Stimulated activated naive CD4-positive, alpha-beta T cell treated with Interleukin-2 at 50 U/mL for 16 hours (primary cell): ENCODE measurements at regions not wholly inside any gene's neighbourhood (a gene's known extent, or its start where the extent isn't known, plus 50 kb on each side); places are given as distances from the start of the nearest gene placed in this dataset.

Source experiments
- DNase-seq: peaks from one replicate; lab custom pipeline; 2025; lab: John Stamatoyannopoulos, UW

DNA sequence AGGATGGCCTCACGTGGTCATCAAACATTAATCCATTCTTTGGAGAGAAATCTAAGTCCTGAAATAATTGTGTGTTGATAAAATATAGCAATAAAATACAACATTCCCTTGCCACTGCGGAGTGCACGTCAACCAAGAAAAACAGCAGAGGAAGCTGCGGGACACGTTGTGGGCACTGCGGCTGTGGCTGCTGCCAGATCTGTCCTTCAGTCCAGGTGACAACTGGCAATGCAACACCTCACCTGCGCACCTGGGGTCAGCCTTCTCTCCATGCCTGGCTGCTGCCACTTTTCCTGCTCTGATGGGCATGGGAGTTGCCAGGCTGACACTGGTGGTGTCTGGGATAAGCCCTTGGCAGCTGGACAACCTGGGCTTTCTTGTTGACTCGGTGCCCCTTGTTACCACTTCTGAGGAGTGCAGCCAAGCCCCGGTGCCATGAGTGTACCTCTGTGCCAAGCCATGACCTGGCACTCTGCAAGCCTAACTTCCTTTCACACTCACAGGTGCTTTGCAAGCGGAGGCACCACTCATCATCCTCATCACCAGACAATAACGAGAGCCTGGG, 251.6 kb upstream of the TSHZ3 start:
- no peak for DNase-seq

DNA sequence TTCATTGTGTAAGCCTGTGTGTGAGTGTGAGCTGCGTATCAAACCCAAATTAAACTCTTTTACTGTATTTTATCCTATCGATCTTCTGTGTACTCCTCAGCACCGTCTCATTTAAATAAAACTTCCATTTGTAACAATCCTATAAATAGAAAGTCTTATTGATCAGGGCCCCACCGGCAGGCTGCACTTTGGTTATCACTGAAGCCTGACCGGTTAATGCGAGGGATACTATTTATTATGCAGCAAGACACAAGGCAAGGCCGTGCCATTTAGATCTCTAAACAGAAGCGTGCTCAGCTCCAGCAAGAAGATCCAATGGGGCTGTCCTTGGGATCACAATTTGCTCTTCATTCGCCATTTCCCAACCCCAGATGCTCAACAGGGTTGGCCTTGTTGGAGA, 252.6 kb upstream of the TSHZ3 start:
- DNase-seq: no peak

DNA sequence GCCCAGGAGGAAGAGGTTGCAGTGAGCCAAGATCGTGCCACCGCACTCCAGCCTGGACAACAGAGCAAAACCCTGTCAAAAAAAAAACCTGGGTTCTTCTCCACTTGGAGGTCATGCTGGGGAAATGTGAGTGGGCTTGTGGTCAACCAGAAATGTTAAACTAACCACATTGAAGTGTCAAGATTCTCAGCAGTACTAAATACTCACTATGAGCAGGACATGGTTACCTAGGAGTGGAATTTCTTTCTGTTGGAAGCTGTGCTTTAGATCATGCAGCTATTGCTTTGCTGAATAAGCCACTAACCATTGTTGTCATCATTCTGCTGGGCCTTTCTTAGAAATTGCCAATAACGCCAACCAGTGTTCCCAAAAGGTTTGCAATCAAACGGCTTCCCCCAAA, 253.3 kb upstream of the TSHZ3 start:
- DNase-seq: no peak

DNA sequence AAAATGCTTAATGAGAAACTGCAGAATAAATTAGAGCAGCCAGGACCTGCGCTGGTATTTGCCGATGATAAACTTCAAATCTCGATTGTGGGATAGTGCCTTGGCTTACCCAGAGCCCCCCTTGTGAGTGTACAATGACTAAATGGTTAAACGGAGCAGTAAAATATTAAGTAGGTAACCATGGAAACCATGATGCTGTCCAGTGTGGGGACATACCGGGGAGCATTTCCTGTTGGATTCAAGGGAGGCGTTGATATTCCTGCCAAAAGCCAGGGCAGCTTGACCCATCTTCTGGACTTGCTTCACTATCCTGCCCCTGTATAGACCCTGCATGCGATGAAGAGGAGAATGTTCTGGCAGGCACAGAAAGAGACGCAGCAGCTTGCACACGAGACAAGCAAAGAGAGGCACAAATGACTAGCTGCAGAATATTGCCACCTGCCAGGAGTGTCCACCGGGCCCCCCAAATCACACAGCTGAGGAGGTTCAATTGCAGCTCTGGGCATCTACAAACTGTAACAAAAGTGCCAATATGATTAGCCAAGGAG, 255.3 kb upstream of the TSHZ3 start:
- no peak for DNase-seq

DNA sequence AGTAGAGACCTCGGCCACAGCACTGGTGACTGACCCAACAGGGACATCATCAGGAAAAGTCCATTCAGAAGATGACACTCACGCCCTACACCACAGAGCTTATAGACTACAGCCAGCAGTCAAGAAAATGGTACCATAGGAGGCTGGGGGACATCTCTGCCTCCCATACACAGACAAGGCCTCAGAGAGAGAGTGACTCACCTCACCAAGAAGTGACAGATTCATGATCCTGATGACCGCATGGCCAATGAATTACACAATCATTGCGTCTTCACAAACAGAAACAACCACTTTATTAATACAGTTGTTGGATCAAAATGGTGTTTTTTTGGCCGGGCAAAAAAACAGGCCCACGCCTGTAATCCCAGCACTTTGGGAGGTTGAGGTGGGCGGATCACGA, 260.8 kb upstream of the TSHZ3 start:
- DNase-seq: no peak

DNA sequence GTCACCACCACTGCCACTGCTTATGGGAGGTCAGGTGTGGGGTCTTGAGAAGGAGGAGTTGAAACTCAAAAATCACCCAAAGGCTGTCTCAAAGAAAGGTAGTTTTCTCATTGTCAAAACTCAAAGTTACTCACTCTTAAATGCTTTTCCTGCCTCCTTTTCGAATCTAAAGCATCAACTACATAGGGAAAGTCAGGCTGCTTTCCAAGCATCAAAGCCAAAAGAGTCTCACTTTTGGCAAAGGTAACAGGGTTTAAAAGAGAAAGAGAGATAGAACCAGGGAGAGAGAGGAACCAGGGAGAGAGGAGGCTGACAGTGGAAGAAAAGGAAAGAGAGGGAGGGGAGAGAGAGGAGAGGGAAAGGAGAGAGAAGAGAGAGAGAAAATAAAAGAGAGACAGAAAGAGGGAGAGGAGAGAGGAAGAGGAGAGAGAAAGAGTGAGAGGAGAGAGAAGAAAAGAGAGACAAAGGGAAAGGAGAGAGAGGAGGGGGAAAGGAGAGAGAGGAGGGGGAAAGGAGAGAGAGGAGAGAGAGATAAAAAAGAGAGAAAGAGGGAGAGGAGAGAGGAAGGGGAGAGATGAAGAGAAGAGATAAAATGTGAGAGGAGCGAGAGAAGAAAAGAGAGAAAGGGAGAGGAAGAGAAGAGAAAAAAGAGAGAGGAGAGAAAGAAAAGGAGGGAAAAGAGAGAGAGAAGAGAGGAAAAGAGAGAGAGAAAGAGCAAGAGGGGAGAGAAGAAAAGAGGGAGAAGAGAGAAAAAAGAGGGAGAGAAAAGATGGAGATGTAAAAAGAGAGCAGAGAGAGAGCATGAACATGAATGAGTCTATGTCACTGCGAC, 262.0 kb upstream of the TSHZ3 start:
- no peak for DNase-seq

DNA sequence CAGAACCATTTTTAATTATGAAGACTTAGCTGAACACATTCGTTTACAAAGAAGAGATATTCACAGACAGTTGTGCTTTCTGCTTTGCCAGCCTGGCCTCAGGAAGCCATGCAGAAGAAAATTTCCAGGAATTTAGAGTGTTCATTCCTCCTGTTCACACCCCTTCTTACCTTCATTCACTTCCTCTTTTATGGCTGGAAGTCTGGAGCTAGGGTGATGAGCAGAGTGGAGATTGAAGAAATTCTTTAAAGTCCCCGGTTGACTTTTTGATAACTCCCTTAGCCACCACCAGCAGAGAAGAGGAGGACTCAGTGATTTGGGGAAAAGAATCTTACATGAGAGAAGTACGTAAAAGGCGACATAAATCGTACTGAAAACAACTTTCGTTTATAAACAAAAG, 263.6 kb upstream of the TSHZ3 start:
- DNase-seq: no peak

DNA sequence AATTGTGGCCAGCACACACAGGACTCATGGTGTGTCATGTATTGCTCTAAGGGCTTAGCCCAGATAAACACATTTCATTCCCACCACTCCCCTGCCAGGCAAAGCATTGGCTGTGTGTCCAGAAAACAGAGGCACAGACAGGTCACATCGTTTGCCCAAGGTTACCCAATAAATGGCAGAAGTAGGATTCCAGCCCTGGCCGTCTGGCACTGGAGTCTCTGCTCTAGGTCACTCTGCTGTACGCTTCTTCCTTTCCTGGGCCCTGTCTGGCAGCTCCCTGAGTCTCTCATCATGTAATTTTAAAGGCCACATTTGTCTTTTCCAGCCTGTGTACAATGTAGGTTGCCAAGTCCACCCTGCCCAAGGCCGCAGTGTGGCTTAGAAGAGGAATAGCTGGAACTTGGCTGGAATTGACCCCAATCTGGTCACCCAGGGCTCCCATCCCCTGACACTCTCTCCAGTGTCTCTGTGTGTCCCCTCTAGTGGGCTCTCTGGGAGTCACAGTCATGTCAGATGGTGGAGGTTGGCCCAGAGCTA, 264.5 kb upstream of the TSHZ3 start:
- DNase-seq: no peak

DNA sequence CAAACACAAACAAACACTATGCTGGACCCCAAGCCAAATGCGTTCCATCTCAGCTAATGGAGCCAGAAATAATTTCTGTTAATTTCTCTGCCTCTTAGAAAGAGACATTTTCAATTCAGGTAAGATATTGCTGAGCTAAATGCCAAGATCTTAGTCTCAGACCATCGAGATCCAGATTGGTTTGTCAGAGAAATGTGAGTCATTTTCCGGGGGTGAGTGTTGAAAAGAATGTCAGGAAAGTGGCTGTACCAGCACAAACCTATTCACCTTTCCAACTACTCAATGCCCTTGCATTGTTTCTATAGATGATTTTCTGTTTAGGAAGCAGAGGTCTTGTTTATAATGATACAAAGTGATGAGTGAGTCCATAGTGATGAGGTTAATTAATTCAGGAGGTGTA, 266.8 kb upstream of the TSHZ3 start:
- no peak for DNase-seq

DNA sequence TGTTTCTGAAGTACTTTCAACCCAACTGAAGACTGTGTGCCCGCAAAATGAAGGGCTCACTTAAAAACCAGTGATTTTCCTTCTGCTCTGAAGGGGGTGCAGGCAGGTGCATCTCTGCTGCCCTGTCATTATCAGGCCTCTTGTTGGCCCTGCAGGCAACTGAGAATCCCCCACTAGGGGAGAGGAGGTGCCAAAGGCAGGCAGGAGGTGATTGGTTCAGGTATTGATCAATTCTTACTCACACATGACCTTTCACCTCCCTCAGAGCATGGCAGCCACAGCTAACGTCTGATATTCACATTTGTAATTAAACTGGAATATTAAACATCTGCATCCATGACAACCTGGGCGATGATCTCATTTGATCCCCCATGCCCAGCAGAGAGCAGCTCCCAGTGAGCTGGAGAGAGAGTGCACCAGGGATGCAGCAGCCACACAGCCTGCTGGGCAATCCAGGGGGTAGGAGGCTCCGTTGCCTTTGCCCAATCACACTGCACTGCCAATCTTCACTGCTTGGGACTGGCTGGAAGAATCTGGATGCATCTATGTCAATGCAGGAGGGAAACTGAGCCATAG, 267.9 kb upstream of the TSHZ3 start:
- no peak for DNase-seq

DNA sequence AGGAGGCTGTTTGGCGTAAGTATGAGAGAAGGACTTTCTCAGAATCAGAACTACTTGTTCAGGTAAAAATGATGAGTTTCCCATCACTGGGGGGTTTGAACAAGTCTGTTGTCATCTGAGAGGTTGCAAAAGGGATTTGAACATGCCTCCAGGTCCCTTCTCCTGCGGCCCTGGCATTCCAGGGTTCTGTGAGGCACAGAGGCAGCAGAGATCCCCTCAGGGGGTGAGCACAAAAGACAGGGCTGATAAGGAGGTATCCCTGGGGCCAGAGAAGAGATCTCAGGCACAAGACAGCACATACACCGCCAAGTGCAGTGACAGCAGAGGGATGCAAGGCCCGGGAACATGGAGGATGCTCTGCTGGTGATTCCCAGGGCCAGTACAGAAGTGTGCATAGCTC, 275.8 kb upstream of the TSHZ3 start:
- DNase-seq: no peak

DNA sequence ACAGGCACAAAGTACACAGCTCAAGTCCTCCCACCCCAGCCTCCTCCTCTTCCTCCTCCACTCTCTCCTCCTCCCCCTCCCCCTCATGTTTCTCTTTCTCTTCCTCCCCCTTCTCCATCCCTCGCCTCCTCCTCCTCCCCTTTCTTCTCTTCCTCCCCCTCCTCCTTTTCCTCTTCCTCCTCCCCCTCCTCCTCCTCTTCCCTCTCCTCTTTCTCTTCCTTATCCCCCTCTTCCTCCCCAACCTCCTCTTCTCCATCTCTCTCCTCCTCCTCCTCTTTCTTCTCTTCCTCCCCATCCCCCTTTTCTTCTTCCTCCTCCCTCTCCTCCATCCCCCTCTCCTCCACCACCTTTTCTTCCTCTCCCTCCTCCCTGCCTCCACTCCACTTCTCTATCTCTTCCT, 276.3 kb upstream of the TSHZ3 start:
- DNase-seq: no peak

DNA sequence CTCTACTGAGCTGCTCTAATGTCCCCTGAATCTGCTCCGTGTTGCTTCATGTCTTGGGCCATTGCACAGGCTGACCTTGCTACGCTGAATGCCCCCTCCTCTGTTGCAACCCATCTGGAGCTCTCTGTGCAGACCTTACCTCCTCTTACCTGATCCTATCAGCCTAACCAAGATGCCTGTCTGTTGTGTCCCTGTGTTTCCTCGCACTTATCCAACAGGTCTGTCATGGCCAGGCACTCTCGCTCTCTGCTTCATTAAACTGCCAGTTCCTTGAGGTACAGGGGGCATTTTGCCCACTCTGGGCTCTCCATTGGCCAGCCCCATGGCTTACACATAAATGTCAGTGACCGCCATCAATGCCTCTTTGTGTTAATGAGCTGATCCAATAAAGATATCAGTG, 277.7 kb upstream of the TSHZ3 start:
- DNase-seq: no peak

DNA sequence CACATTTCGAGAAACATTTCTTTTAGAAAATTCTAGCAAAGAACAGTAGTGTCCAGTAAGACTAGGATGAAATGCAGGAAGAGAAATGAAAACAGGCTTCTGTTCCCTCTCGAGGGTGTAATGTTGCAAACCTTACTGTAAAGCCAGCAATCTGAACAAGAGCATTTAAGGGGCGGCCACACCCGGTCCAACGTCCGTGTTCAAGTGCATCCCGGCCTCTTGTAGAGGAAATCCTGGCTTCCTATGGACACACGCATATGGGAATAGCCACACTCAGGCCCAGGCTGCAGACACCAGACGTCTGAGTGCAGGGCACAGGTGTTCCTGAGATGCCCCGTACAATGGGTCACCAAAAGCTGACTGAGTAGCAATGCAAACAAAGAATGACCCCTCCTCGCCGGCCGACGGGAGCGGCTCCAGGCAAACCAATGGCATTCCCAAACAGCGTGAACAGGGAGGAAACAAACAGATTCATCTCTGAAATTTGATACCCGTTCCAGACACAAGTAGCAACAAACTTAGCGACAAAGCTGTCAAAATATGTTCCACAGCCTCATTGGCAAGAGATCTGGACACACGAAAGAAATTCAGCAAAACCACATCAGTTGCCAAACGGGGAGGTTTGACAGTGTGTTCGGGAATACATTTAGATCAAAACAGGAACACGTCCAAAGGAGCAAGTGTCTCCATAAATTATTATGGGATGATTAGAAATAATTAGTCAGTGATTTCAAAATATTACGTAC, 278.6 kb upstream of the TSHZ3 start:
- no peak for DNase-seq

DNA sequence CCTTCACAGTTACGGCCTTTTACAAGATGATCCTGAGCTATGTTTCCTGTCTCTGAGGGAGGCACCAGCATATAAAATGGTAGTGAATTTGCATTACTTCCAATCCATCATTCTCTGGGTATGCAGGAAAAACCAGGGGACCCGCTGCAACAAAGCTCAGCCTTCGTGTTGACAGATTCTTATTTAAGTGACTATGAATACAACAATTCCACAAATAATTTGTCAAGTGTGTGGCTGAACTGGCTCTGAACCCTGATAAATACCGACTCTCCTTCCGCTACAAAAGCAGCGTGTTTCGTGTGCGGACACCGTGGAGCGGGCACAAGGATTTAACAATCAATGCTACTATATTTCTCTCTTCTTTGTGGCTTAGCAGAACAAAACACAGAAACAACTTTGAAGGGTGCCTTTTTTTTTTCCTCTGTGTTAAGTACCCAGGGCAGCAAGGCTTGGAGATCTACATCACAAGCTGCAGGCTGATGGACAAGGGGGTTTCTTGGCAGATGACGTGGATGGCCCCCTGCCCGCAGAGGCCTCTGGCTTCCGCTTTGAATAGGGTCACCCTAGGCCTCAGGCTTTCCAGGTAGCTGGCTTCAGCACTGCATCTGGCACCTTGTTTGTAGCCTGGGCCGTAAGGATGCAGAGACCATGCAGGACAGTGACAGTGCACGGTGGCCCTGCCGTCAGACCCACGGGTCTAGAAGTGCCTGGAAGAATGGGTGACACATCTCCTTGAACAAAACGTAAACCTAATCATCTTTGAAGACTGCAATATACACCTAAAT, 280.5 kb upstream of the TSHZ3 start:
- no peak for DNase-seq

DNA sequence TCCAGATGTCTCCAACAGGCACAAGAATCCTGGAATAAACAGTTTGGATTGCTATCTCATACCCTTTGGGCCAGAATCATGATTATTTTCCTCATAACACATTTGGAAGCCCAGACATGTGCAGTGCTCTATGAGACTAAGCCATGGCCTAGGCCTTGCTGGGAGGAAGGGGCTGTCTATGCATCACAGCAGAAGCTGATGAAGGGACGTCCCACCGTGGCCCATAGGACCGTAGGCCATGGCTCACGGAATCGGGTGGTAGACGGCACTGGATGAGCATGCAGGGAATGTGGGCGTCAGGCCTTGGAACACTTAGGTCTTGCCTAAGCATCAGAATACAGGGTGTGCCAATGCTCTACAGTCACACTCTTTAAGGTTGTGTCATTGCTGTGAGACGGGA, 283.8 kb upstream of the TSHZ3 start:
- DNase-seq: no peak

DNA sequence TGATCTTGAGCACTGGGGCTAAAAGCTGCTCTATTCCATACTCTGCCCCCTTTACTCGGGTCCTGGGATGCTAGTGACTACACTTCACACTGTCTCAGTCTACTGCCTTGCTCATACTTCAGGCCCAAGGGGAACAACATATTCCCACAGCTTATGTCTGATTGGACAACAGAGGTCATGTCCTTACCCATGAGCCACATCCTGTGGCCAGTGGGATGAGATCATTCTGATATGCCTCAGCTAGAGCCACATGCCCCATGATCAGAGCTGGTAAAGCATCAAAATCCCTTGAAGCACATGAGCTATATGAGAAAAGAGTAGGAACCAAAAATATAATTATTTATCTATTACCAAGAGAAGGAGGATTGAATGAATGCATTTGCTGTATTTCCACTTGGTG, 290.1 kb upstream of the TSHZ3 start:
- DNase-seq: no peak

DNA sequence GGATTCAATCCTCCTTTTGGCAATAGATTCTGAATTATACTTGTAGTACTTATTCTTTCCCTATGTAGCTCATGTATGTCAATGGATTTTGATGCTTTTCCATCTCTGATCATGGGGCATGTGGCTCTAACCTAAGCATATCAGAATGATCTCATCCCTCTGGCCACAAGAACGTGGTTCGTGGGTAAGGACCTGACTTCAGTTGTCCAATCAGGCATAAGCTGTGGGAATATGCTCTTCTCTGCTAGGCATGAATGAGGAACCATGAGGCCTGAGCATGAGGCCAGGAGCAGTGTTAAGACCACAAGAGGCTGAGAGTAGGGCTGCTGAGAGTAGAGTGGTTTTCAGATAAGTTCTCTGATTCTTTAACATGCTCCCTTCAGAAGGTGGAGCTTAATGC, 292.4 kb upstream of the TSHZ3 start:
- no peak for DNase-seq

DNA sequence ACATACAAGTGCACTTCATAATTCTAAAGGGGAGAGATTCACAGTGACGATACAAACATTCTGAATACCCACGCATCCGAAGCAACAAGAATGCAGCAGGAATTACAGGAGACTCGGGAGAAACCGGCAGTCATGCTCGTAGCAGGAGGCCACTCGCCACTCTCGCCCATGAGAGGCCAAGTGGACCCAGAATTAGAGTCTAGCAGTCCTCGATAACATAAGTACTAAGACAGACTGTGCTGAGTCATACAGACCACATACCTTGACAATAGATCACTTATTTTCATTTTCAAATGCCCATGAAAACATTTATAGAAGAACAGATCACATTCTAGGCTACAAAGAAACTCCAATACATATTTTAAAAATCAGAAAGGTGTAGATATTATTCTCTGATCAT, 299.1 kb upstream of the TSHZ3 start:
- no peak for DNase-seq

DNA sequence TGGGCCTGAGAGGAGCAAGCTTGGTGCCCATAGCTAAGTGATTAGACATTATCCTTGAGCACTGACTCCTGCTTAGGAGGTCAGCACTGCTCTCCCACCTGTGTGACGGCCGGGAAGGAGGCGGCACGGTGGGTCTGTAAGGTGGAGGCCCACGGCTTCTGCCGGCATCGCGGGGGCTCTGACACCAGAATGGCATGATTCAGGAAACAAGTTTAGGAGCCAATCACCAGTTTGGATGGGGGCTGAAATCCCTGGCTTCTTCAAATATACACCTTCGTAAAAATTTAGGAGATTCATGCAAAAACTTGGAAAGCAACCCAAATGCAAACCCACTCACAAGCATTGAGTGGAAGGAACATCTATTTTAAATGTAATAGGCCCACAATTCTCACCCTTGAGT, 307.3 kb upstream of the TSHZ3 start:
- no peak for DNase-seq

DNA sequence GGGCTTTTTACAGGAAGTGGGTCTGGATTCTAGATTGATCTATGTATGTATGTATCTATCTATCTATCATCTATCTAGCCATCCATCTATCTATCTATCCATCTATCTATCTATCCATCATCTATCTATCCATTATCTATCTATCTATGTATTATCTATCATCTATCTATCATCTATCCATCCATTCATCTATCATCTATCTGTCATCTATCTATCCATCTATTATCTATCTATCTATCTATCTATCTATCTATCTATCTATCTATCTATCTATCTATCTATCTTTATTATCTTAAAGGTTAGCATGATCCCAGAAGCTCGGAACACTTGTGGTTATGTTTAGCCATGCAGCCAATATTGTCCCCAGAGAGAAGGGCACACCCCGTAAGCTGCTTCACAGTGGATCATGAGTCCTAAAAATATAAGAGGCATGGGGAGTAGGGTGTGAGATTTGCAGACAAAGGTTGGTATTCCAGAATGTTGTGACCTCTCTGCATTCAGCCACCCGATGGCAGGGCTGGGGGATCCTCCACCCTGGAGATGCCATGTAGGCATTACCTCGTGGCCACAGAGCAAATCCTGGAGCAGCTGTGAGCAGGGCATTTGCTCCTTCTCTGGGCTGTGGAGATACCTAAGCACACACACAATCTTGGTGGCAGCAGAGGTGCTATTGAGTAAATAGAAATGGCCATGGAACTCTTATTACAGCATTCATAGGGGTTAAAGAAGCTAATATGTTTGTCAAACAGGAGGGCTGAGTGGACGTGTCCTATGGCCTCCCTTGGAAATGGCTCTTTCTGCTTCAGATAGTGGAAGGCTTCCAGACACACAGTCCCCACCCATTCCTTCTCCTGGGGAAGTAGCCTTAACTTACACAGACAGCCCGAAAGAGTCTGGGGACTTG, 310.0 kb upstream of the TSHZ3 start:
- DNase-seq: no peak
